ENCODE measurements at regions not wholly inside any gene's neighbourhood (a gene's known extent, or its start where the extent isn't known, plus 50 kb on each side); places are given as distances from the start of the nearest gene placed in this dataset.

GRCh38 chr5:33361781-33362180, 79.0 kb upstream of the TARS1 start:
- TF ChIP-seq CTCF (conservative IDR thresholded peaks at IDR 0.05; ENCODE audit: low read depth in 2 of 2) (no peak), POLR2AphosphoS5 (IDR thresholded peaks at IDR 0.05; ENCODE audit: low read depth) (no peak), ETS1 (IDR thresholded peaks at IDR 0.05) (no peak)

All from GM23338 (cell line).